KMS-11 (cell line): ENCODE measurements at regions not wholly inside any gene's neighbourhood (a gene's known extent, or its start where the extent isn't known, plus 50 kb on each side); places are given as distances from the start of the nearest gene placed in this dataset.

ENCODE experiments used
- H2AFZ ChIP-seq: fragments of 200-600 bp; sonication (generic); 2 replicates; pipeline ENCODE4 v1.6.1; 2016; ENCODE audit warnings: antibody characterized with exemption, mixed run types, low read depth
- H3K27ac ChIP-seq: fragments of 200-600 bp; sonication (generic); 2 replicates; pipeline ENCODE4 v1.6.1; 2016; ENCODE audit warnings: mild to moderate bottlenecking, mixed run types
- H3K27me3 ChIP-seq: fragments of 200-600 bp; sonication (generic); 2 replicates; pipeline ENCODE4 v1.6.1; 2017; ENCODE audit warnings: mild to moderate bottlenecking, low read depth, mixed run types, moderate library complexity; ENCODE audit not compliant: insufficient read depth
- H3K36me3 ChIP-seq: fragments of 200-600 bp; sonication (generic); 2 replicates; pipeline ENCODE4 v1.6.1; 2017; ENCODE audit warnings: mild to moderate bottlenecking, mixed run types; ENCODE audit not compliant: insufficient read depth
- H3K4me1 ChIP-seq: fragments of 200-600 bp; sonication (generic); 2 replicates; pipeline ENCODE4 v1.6.1; 2016; ENCODE audit warnings: mild to moderate bottlenecking, low read depth, mixed run types; ENCODE audit not compliant: poor library complexity, severe bottlenecking
- H3K4me2 ChIP-seq: fragments of 200-600 bp; sonication (generic); 2 replicates; pipeline ENCODE4 v1.7.0; 2016; ENCODE audit warnings: mild to moderate bottlenecking, mixed run types
- H3K4me3 ChIP-seq: fragments of 200-600 bp; sonication (generic); IDR thresholded peaks from 2 replicates; pipeline ENCODE4 v1.6.1; 2017; ENCODE audit warnings: low read depth, low read length, mixed read lengths; ENCODE audit not compliant: insufficient read depth
- H3K79me2 ChIP-seq: fragments of 200-600 bp; sonication (generic); 2 replicates; pipeline ENCODE4 v1.6.1; 2016; ENCODE audit warnings: low read depth, mixed run types; ENCODE audit not compliant: insufficient read depth
- H3K9ac ChIP-seq: fragments of 200-600 bp; sonication (generic); 2 replicates; pipeline ENCODE4 v1.6.1; 2016; ENCODE audit warnings: mild to moderate bottlenecking, mixed run types
- H4K20me1 ChIP-seq: fragments of 200-600 bp; sonication (generic); 2 replicates; pipeline ENCODE4 v1.6.1; 2016; ENCODE audit warnings: mild to moderate bottlenecking, mixed run types; ENCODE audit not compliant: insufficient read depth
- TF ChIP-seq, protein P1 (sequence below): fragments of 200-600 bp; sonication (generic); conservative IDR thresholded peaks from 2 replicates; pipeline ENCODE4 v1.6.1; 2017; ENCODE audit warnings: low read depth, mild to moderate bottlenecking, antibody characterized with exemption, low read length, moderate library complexity, mixed read lengths

- Histone ChIP-seq H3K4me1 (no peaks in the 10 kb centered on the region), H3K27ac (no peak overlapping the region), H2AFZ (no peak overlapping the region), H3K4me3 (no peak overlapping the region), H3K79me2 (no peaks in the 10 kb centered on the region), H3K27me3 (no peaks in the 10 kb centered on the region), H3K36me3 (no peaks in the 10 kb centered on the region), H3K9ac (no peak overlapping the region), H3K4me2 (no peak overlapping the region), H4K20me1 (no peaks in the 10 kb centered on the region)
- TF ChIP-seq, protein P1, sequence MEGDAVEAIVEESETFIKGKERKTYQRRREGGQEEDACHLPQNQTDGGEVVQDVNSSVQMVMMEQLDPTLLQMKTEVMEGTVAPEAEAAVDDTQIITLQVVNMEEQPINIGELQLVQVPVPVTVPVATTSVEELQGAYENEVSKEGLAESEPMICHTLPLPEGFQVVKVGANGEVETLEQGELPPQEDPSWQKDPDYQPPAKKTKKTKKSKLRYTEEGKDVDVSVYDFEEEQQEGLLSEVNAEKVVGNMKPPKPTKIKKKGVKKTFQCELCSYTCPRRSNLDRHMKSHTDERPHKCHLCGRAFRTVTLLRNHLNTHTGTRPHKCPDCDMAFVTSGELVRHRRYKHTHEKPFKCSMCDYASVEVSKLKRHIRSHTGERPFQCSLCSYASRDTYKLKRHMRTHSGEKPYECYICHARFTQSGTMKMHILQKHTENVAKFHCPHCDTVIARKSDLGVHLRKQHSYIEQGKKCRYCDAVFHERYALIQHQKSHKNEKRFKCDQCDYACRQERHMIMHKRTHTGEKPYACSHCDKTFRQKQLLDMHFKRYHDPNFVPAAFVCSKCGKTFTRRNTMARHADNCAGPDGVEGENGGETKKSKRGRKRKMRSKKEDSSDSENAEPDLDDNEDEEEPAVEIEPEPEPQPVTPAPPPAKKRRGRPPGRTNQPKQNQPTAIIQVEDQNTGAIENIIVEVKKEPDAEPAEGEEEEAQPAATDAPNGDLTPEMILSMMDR: no peak
Observed at GRCh38 chr2:60386436-60386835, 167.0 kb downstream of the BCL11A start.

GRCh38 chr2:60385648-60386047, 167.8 kb downstream of the BCL11A start:
- Histone ChIP-seq H3K27ac (no peak overlapping the region), H2AFZ (no peak overlapping the region), H3K4me1 (no peaks in the 10 kb centered on the region), H3K36me3 (no peaks in the 10 kb centered on the region), H3K79me2 (no peaks in the 10 kb centered on the region), H3K27me3 (no peaks in the 10 kb centered on the region), H3K4me2 (no peak overlapping the region), H4K20me1 (no peaks in the 10 kb centered on the region), H3K9ac (no peak overlapping the region), H3K4me3 (no peak overlapping the region)
- TF ChIP-seq, protein P1: no peak

GRCh38 chr2:60383401-60384143, 169.9 kb downstream of the BCL11A start:
- Histone ChIP-seq H3K4me3 (no peak overlapping the region), H3K27ac (no peak overlapping the region), H3K79me2 (no peaks in the 10 kb centered on the region), H3K4me1 (no peaks in the 10 kb centered on the region), H3K9ac (no peak overlapping the region), H3K36me3 (no peaks in the 10 kb centered on the region), H4K20me1 (no peaks in the 10 kb centered on the region), H2AFZ (no peak overlapping the region), H3K27me3 (no peaks in the 10 kb centered on the region), H3K4me2 (no peak overlapping the region)
- TF ChIP-seq, protein P1: no peak

DNA sequence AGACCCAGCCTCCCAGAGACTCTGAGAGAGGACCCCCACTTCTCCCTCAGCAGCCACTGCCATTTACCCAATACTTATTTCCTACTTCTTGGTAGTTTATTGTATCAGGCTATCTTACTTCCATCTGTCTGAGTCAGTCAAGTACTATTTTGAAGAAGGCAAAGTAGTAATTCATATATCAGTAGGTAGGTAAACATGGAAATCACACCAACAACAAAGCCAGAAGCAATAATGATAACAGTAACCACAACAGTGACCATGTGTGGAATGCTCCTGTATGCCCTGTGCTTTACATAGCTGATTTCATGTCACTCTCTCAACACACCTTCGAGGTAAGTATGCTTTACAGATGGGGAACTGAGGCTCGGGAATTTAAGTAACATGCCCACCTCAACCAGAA, 173.0 kb downstream of the BCL11A start:
- TF ChIP-seq, protein P1: no peak
- H3K27me3 ChIP-seq: no peaks in the 10 kb centered on the region
- H3K79me2 ChIP-seq: no peaks in the 10 kb centered on the region
- no peaks in the 10 kb centered on the region for H3K4me1 ChIP-seq
- no peak overlapping the region for H3K9ac ChIP-seq
- H3K36me3 ChIP-seq: no peaks in the 10 kb centered on the region
- no peak overlapping the region for H3K4me3 ChIP-seq
- no peaks in the 10 kb centered on the region for H4K20me1 ChIP-seq
- H3K4me2 ChIP-seq: no peak overlapping the region
- H2AFZ ChIP-seq: no peak overlapping the region
- H3K27ac ChIP-seq: no peak overlapping the region
